Activated CD8-positive, alpha-beta memory T cell treated with anti-CD3 and anti-CD28 coated beads, Interleukin-2, amount 50 U/mL, for 1 hour (primary cell): ENCODE measurements at regions not wholly inside any gene's neighbourhood (a gene's known extent, or its start where the extent isn't known, plus 50 kb on each side); places are given as distances from the start of the nearest gene placed in this dataset.

Experiments
- DNase-seq: peaks from one replicate; pipeline ENCODE4 v3.0.0-alpha.2; 2020; ENCODE audit errors: extremely low read depth

- DNase-seq: no peak
These were observed 134.4 kb upstream of the SLC1A4 start for GRCh38 chr2:64854773-64855237.

- no peak for DNase-seq
These were observed 131.4 kb upstream of the SLC1A4 start for GRCh38 chr2:64857581-64858471.

- no peak for DNase-seq
These were observed 130.5 kb upstream of the SLC1A4 start for GRCh38 chr2:64858541-64859311.

GRCh38 chr2:64859312-64860212 is 129.6 kb upstream of the SLC1A4 start:
- DNase-seq: no peak

- DNase-seq: no peak
These were observed 128.8 kb upstream of the SLC1A4 start for GRCh38 chr2:64860276-64860885.

- no peak for DNase-seq
These were observed 128.3 kb upstream of the SLC1A4 start for GRCh38 chr2:64860936-64861335.

GRCh38 chr2:64861452-64862397 is 127.5 kb upstream of the SLC1A4 start:
- DNase-seq: no peak

GRCh38 chr2:64862623-64863022 is 126.6 kb upstream of the SLC1A4 start:
- no peak for DNase-seq

- no peak for DNase-seq
These were observed 125.9 kb upstream of the SLC1A4 start for GRCh38 chr2:64863097-64863820.

- DNase-seq: peak; percentile 16
These were observed 123.9 kb upstream of the SLC1A4 start for GRCh38 chr2:64865073-64865830.

- no peak for DNase-seq
These were observed 123.3 kb upstream of the SLC1A4 start for GRCh38 chr2:64865831-64866345.

GRCh38 chr2:64866797-64867196 is 122.4 kb upstream of the SLC1A4 start:
- DNase-seq: no peak

- no peak for DNase-seq
These were observed 121.8 kb upstream of the SLC1A4 start for GRCh38 chr2:64867253-64867996.

- no peak for DNase-seq
These were observed 120.1 kb upstream of the SLC1A4 start for GRCh38 chr2:64869126-64869525.

- peak; percentile 28 for DNase-seq
These were observed 115.7 kb upstream of the SLC1A4 start for GRCh38 chr2:64873472-64873924.

- no peak for DNase-seq
These were observed 114.6 kb upstream of the SLC1A4 start for GRCh38 chr2:64874593-64874992.

- DNase-seq: no peak
These were observed 113.8 kb upstream of the SLC1A4 start for GRCh38 chr2:64875368-64875767.
